ENCODE measurements at regions not wholly inside any gene's neighbourhood (a gene's known extent, or its start where the extent isn't known, plus 50 kb on each side); places are given as distances from the start of the nearest gene placed in this dataset.

- no peak for DNase-seq (ENCODE audit: low spot score)
Measured at GRCh38 chr2:107383691-107384090, 443.0 kb upstream of the RGPD4 start.

- no peak for DNase-seq (ENCODE audit: low spot score)
Measured at GRCh38 chr2:107384422-107384821, 442.3 kb upstream of the RGPD4 start.

- DNase-seq (ENCODE audit: low spot score): no peak
Measured at GRCh38 chr2:107385921-107386320, 440.8 kb upstream of the RGPD4 start.

- DNase-seq (ENCODE audit: low spot score): no peak
Measured at GRCh38 chr2:107392241-107392704, 434.4 kb upstream of the RGPD4 start.

- no peak for DNase-seq (ENCODE audit: low spot score)
Measured at GRCh38 chr2:107393516-107393915, 433.2 kb upstream of the RGPD4 start.

GRCh38 chr2:107398683-107399082 is 428.0 kb upstream of the RGPD4 start:
- no peak for DNase-seq (ENCODE audit: low spot score)

- DNase-seq (ENCODE audit: low spot score): no peak
Measured at GRCh38 chr2:107402330-107402729, 424.4 kb upstream of the RGPD4 start.

- no peak for DNase-seq (ENCODE audit: low spot score)
Measured at GRCh38 chr2:107405261-107405660, 421.4 kb upstream of the RGPD4 start.

GRCh38 chr2:107407017-107407416 is 419.7 kb upstream of the RGPD4 start:
- no peak for DNase-seq (ENCODE audit: low spot score)

GRCh38 chr2:107407974-107408373 is 418.7 kb upstream of the RGPD4 start:
- DNase-seq (ENCODE audit: low spot score): no peak

GRCh38 chr2:107411267-107411666 is 415.4 kb upstream of the RGPD4 start:
- DNase-seq (ENCODE audit: low spot score): no peak

- no peak for DNase-seq (ENCODE audit: low spot score)
Measured at GRCh38 chr2:107412209-107412904, 414.3 kb upstream of the RGPD4 start.

GRCh38 chr2:107412981-107413380 is 413.7 kb upstream of the RGPD4 start:
- DNase-seq (ENCODE audit: low spot score): no peak

GRCh38 chr2:107414376-107414775 is 412.3 kb upstream of the RGPD4 start:
- no peak for DNase-seq (ENCODE audit: low spot score)

GRCh38 chr2:107418708-107419107 is 408.0 kb upstream of the RGPD4 start:
- no peak for DNase-seq (ENCODE audit: low spot score)

- DNase-seq (ENCODE audit: low spot score): no peak
Measured at GRCh38 chr2:107419191-107419590, 407.5 kb upstream of the RGPD4 start.

- DNase-seq (ENCODE audit: low spot score): no peak
Measured at GRCh38 chr2:107428781-107429180, 397.9 kb upstream of the RGPD4 start.

- DNase-seq (ENCODE audit: low spot score): no peak
Measured at GRCh38 chr2:107430006-107430405, 396.7 kb upstream of the RGPD4 start.

- no peak for DNase-seq (ENCODE audit: low spot score)
Measured at GRCh38 chr2:107430596-107431266, 396.0 kb upstream of the RGPD4 start.

- no peak for DNase-seq (ENCODE audit: low spot score)
Measured at GRCh38 chr2:107436281-107436680, 390.4 kb upstream of the RGPD4 start.

GRCh38 chr2:107437265-107437664 is 389.4 kb upstream of the RGPD4 start:
- DNase-seq (ENCODE audit: low spot score): no peak

GRCh38 chr2:107437807-107438206 is 388.9 kb upstream of the RGPD4 start:
- DNase-seq (ENCODE audit: low spot score): no peak

- DNase-seq (ENCODE audit: low spot score): no peak
Measured at GRCh38 chr2:107448160-107448559, 378.5 kb upstream of the RGPD4 start.

GRCh38 chr2:107461301-107461700 is 365.4 kb upstream of the RGPD4 start:
- DNase-seq (ENCODE audit: low spot score): no peak
